CD14-positive monocyte (primary cell): ENCODE measurements at regions not wholly inside any gene's neighbourhood (a gene's known extent, or its start where the extent isn't known, plus 50 kb on each side); places are given as distances from the start of the nearest gene placed in this dataset.

Experiments used
- DNase-seq, 3 donors: peaks; one replicate each; pipeline ENCODE4 v3.0.0-alpha.2; 2011 to 2022
- H2AFZ ChIP-seq: 2 replicates; pipeline ENCODE4 v1.6.0; 2012; ENCODE audit warnings: mild to moderate bottlenecking, low read depth, low read length, inconsistent platforms; ENCODE audit not compliant: insufficient read depth, poor library complexity, severe bottlenecking
- H3K27ac ChIP-seq, 2 donors: 1 replicate in 1 of 2; 2 replicates in 1 of 2; pipeline ENCODE4 v1.5.1; 2012 to 2013; ENCODE audit warnings: low read length in 2 of 2, control low read depth in 1 of 2, inconsistent platforms in 1 of 2, low read depth in 1 of 2, mild to moderate bottlenecking in 1 of 2
- H3K27me3 ChIP-seq, 2 donors: one replicate each; pipeline versions ENCODE4 v1.6.0 to v1.6.1; 2011 to 2013; ENCODE audit warnings: low read length in 2 of 2; ENCODE audit not compliant: control insufficient read depth in 2 of 2, insufficient read depth in 2 of 2
- H3K36me3 ChIP-seq, 2 donors: replicated peaks in 1 of 2; 1 replicate in 1 of 2; 2 replicates in 1 of 2; pipeline versions ENCODE4 v1.5.1 to v1.6.1; 2012 to 2013; ENCODE audit warnings: low read length in 2 of 2, control low read depth in 1 of 2, inconsistent platforms in 1 of 2, mild to moderate bottlenecking in 1 of 2; ENCODE audit not compliant: insufficient read depth in 2 of 2, control insufficient read depth in 1 of 2
- H3K4me1 ChIP-seq, 2 donors: 1 replicate in 1 of 2; 2 replicates in 1 of 2; pipeline versions ENCODE4 v1.5.1 to v1.6.1; 2012 to 2013; ENCODE audit warnings: low read length in 2 of 2, control low read depth in 1 of 2, inconsistent platforms in 1 of 2, mild to moderate bottlenecking in 1 of 2, moderate library complexity in 1 of 2; ENCODE audit not compliant: insufficient read depth in 2 of 2, control insufficient read depth in 1 of 2
- H3K4me2 ChIP-seq: replicated peaks from 2 replicates; pipeline ENCODE3; 2012; ENCODE audit warnings: low read length, moderate library complexity, mild to moderate bottlenecking; ENCODE audit not compliant: poor library complexity, severe bottlenecking; ENCODE audit errors: extremely low read depth
- H3K4me3 ChIP-seq, 3 experiments: fragments of 200-600 bp in 1 of 3; sonication (generic) in 1 of 3; replicated peaks in 1 of 3; 1 replicate in 2 of 3; 2 replicates in 1 of 3; pipeline ENCODE4 v1.5.1; 2011 to 2013; ENCODE audit warnings: low read length in 3 of 3, mild to moderate bottlenecking in 3 of 3, control low read depth in 2 of 3, low read depth in 2 of 3, inconsistent platforms in 1 of 3, moderate library complexity in 1 of 3
- H3K79me2 ChIP-seq: 2 replicates; pipeline ENCODE4 v1.6.0; 2012; ENCODE audit warnings: mild to moderate bottlenecking, control low read depth, inconsistent platforms, low read length, moderate library complexity; ENCODE audit not compliant: insufficient read depth
- H3K9ac ChIP-seq: 2 replicates; pipeline ENCODE4 v1.6.0; 2017; ENCODE audit warnings: low read length, mild to moderate bottlenecking; ENCODE audit not compliant: insufficient read depth, poor library complexity, severe bottlenecking
- H3K9me3 ChIP-seq, 2 donors: replicated peaks in 1 of 2; 1 replicate in 1 of 2; 2 replicates in 1 of 2; pipeline versions ENCODE4 v1.5.1 to v1.6.1; 2012 to 2013; ENCODE audit warnings: low read length in 2 of 2, control low read depth in 1 of 2; ENCODE audit not compliant: control insufficient read depth in 1 of 2, insufficient read depth in 1 of 2
- H4K20me1 ChIP-seq: 2 replicates; pipeline ENCODE4 v1.6.0; 2012; ENCODE audit warnings: mild to moderate bottlenecking, low read length, control low read depth, moderate library complexity; ENCODE audit not compliant: insufficient read depth
- H3K27ac Mint-ChIP-seq, 7 donors: one replicate each; pipeline ENCODE4 v1.8.0; 2020; ENCODE audit warnings: mild to moderate bottlenecking in 7 of 7, mixed read lengths in 7 of 7, moderate library complexity in 6 of 7, inconsistent platforms in 2 of 7
- H3K27me3 Mint-ChIP-seq, 3 donors: one replicate each; pipeline ENCODE4 v1.8.0; 2021 to 2022; ENCODE audit warnings: low read depth in 3 of 3, mild to moderate bottlenecking in 3 of 3, mixed read lengths in 3 of 3, moderate library complexity in 3 of 3, inconsistent platforms in 1 of 3
- H3K36me3 Mint-ChIP-seq, 2 donors: one replicate each; pipeline ENCODE4 v1.8.0; 2020; ENCODE audit warnings: mixed read lengths in 2 of 2, inconsistent platforms in 1 of 2, mild to moderate bottlenecking in 1 of 2
- H3K4me1 Mint-ChIP-seq: one replicate; pipeline ENCODE4 v1.8.0; 2020; ENCODE audit warnings: mild to moderate bottlenecking, mixed read lengths
- H3K4me3 Mint-ChIP-seq, 2 donors: one replicate each; pipeline ENCODE4 v1.8.0; 2020; ENCODE audit warnings: mild to moderate bottlenecking in 2 of 2, mixed read lengths in 2 of 2, moderate library complexity in 1 of 2
- H3K9me3 Mint-ChIP-seq, 7 donors: one replicate each; pipeline ENCODE4 v1.8.0; 2020 to 2022; ENCODE audit warnings: mixed read lengths in 7 of 7, mild to moderate bottlenecking in 6 of 7, moderate library complexity in 6 of 7, inconsistent platforms in 2 of 7
- CTCF ChIP-seq: fragments of 200-600 bp; IDR thresholded peaks from one replicate; pipeline ENCODE4 v1.8.0; 2022; ENCODE audit warnings: antibody characterized with exemption, mild to moderate bottlenecking
- WGBS: methylation state at CpG from one replicate; pipeline ENCODE4 v1.1.5; 2013; ENCODE audit warnings: missing lambda C conversion rate; ENCODE audit not compliant: insufficient coverage; 5-methylcytosine and 5-hydroxymethylcytosine counted together
- intact Hi-C, 2 donors: fragments of 100-400 bp; cut with micrococcal nuclease; formaldehyde crosslinking; loops; one replicate each; pipeline versions ENCODE4 v1.15.0 to v1.15.1; 2023

GRCh38 chr7:79909176-79909575 is 225.5 kb upstream of the GNAI1 start:
- no peaks in the 10 kb centered on the region for H3K4me1 Mint-ChIP-seq
- H3K79me2 ChIP-seq, result no peaks in the 10 kb centered on the region
- H3K36me3 ChIP-seq, result no peaks in the 10 kb centered on the region
- H3K36me3 Mint-ChIP-seq, result no peaks in the 10 kb centered on the region
- H3K27ac ChIP-seq, result no peak overlapping the region
- H3K4me3 ChIP-seq, result no peak overlapping the region
- no peaks in the 10 kb centered on the region for H3K9me3 ChIP-seq
- no peak overlapping the region for H3K4me3 Mint-ChIP-seq
- no peak for DNase-seq
- no peaks in the 10 kb centered on the region for H3K4me1 ChIP-seq
- H3K9ac ChIP-seq, result no peak overlapping the region
- no peaks in the 10 kb centered on the region for H4K20me1 ChIP-seq
- H3K27me3 Mint-ChIP-seq, result no peaks in the 10 kb centered on the region
- no peak for TF ChIP-seq CTCF
- no peak overlapping the region for H3K4me2 ChIP-seq
- no peaks in the 10 kb centered on the region for H3K27me3 ChIP-seq
- H2AFZ ChIP-seq, result no peak overlapping the region
- 89% methylated on average over 5 of the region's 6 CpGs for WGBS
- intact Hi-C loops, result no loop called here
- no peak overlapping the region for H3K27ac Mint-ChIP-seq
- peaks cover 0 to 5% (median 2%) of the 10 kb centered on the region in 7 donors for H3K9me3 Mint-ChIP-seq

- H3K4me1 ChIP-seq, result no peaks in the 10 kb centered on the region
- no peaks in the 10 kb centered on the region for H3K79me2 ChIP-seq
- Mint-ChIP-seq H3K4me3 (no peak overlapping the region), H3K9me3 (peaks cover 0 to 10% (median under 1%) of the 10 kb centered on the region in 7 donors), H3K36me3 (no peaks in the 10 kb centered on the region), H3K27me3 (peaks cover 0 to 4% (median 0%) of the 10 kb centered on the region in 3 donors), H3K27ac (no peak overlapping the region), H3K4me1 (no peaks in the 10 kb centered on the region)
- intact Hi-C loops, result no loop called here
- no peaks in the 10 kb centered on the region for H4K20me1 ChIP-seq
- H3K36me3 ChIP-seq, result no peaks in the 10 kb centered on the region
- no peaks in the 10 kb centered on the region for H3K9me3 ChIP-seq
- no peak for DNase-seq
- no peak overlapping the region for H2AFZ ChIP-seq
- no peak overlapping the region for H3K27ac ChIP-seq
- H3K9ac ChIP-seq, result no peak overlapping the region
- no peak overlapping the region for H3K4me2 ChIP-seq
- no peak for TF ChIP-seq CTCF
- H3K27me3 ChIP-seq, result no peaks in the 10 kb centered on the region
- H3K4me3 ChIP-seq, result no peak overlapping the region
Measured at GRCh38 chr7:79897166-79897565, 237.5 kb upstream of the GNAI1 start.
